ENCODE measurements at regions not wholly inside any gene's neighbourhood (a gene's known extent, or its start where the extent isn't known, plus 50 kb on each side); places are given as distances from the start of the nearest gene placed in this dataset.

DNA sequence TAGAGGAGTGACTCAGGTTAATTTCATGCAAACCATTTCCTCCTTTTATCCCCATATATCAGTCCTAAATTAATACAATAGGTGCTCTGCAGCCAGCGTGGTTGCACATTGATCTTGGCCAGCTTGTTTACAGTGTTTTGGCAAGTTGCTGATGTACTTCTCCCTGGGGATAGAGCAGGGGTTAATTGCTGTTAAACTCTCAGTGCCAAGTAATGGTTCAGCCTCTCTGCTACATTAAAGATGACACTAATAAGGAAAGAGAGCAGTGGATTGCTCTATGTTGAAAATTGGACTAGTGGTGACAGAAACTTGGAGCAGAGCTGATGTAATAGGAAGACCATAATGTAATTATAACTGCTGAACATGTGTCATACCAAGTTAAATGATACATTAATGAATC, 717.5 kb downstream of the RERGL start:
- intact Hi-C loops (cut with DNase I, micrococcal nuclease): no loop called here
- DNase-seq (no peak), ATAC-seq (no peak)

DNA sequence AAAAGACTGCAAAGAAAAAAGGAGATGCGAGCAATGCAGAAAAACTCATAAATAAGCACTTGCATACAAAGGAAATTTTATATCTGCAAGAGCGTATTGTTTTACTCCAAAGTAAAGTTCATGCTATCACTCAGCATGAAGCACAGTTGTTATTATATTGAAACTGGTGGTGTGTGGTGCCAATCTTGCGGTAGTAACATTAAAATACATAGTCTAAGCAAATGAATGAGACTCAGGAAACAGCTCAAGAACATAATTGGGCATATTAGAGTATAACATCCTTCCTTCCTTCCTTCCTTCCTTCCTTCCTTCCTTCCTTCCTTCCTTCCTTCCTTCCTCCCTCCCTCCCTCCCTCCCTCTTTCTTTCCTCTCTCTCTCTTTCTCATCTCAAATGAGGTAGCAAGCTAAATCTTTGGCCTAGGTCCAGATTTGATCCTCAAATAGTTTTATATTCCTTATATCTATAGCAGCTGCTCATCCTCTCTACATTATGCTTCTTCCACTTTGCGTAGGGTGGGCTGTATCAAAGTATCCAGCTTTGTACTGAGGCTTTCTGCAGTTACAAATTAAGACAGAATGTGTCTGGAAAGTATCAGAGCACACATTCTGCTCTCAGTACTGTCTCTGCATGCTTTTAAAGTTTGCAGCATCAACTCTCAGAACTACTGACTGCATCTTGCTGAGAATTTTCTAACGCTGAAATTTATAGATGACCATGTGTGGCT, 718.3 kb downstream of the RERGL start:
- DNase-seq (no peak), ATAC-seq (no peak)
- intact Hi-C loops (cut with DNase I, micrococcal nuclease): no loop called here

DNA sequence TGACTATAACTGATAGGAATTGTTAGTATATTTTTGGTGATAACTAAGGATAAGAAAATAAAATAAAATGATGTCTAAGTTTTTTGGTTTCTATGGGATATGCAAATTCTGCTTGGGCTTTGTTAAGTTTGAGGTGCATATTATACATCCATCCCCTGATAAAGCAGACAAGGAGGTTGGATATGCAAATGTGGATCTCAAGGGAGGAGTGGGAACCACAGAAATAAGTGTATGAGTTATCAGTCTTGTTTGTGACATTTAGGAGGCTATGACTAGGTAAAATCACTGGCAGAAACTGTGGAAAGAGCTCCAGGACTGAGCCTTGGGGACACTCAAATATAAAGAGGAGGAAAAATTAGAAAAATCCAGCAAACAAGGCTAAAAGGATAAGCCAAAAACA, 719.4 kb downstream of the RERGL start:
- DNase-seq (no peak), ATAC-seq (no peak)
- intact Hi-C loops (cut with DNase I, micrococcal nuclease): no loop called here

DNA sequence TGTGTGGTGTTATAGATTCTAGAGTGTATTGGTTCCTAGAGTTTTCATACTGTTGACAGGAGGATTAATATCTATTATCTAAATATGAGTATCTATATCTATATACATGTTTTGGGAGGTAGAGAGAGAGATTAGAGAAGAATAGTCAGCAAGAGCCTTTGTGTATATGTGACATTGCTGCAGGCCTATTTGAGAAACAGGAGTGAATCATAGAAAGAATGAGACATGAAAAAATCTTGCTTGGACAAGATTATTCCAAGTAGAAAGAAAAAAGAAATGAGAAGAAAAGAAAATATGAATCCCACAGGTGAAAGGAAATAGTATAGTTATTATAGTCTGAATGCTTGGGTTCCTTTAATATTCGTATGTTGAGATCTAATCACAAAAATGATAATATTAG, 720.4 kb downstream of the RERGL start:
- no peak for ATAC-seq
- intact Hi-C loops (cut with DNase I, micrococcal nuclease): no loop called here
- no peak for DNase-seq

DNA sequence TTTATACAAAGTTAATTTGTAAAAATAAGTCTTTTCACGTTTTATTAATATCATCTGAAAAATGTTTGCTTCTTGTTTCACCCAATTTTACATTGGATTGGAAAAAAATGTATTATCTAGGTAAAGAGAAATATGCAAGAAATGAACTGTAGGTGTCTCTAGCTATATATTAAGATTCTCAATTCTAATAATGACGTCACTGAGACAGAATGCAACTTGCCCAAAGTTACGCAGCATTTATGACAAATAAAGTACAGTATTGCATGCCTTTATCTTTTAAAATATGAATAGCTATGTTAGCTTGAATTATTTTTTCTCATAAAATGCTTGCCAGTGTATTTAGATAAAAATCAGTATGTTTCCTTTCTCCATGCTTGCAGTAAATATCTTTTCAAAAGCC, 728.8 kb downstream of the RERGL start:
- ATAC-seq (no peak), DNase-seq (no peak)
- intact Hi-C loops (cut with DNase I, micrococcal nuclease): no loop called here

DNA sequence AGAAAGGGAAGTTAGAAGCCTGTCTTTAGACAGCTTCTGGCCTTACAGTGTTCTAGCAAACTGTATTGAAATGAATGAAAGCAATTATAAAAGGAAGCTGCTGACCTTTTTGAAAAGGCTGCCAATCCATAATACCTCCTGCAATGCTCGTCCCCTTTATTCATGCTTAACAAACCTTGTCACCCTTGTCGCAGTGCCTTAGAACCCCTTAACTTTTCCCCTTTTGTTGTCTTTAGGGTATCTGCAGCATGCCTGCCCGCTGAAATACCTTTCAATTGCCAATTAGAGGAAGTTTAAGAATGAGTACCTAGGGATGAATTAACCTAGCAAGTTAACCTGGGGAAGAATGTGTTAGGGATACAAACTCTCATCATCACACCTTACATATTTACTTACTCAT, 731.2 kb downstream of the RERGL start:
- intact Hi-C loops (cut with DNase I, micrococcal nuclease): no loop called here
- DNase-seq: no peak
- ATAC-seq: no peak

DNA sequence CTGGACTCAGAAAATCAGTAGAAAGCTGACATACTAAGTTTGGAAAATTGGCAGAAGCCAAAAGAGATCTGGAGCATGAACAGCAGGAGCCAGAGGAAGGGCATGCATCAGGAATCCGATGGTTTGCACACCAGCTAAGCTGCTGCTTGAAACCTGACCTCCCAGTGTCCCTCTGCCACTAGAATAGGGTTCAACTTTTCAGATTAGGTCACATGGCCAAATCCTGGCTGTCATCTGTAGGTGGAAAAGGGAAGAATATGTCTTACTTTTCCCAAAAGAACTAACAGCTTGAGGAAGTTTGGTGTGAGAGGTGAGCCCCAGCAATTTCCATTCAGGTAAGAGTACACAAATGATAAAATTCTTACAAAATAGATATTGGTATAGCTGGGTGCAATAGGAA, 732.6 kb downstream of the RERGL start:
- DNase-seq (no peak), ATAC-seq (no peak)
- intact Hi-C loops (cut with DNase I, micrococcal nuclease): no loop called here

DNA sequence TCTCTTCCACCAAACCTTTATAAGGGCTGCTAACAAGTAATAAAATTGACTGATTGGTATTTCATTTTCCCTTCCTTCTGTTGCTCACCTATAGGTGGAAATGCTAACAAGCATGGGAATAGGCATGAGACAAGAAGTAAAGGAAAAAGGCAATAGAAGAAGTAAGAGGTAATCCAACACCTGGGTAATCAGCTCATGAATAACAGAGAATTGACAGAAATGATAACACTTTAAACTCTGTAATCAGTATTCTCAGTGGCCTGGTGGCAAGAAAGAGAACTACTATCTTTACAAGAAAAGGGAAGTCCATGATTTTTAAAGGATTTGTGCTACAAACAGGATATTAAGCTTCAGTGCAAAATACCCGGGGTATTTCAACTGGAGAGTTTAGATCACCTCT, 737.8 kb downstream of the RERGL start:
- ATAC-seq: no peak
- intact Hi-C loops (cut with DNase I, micrococcal nuclease): no loop called here
- DNase-seq: no peak

DNA sequence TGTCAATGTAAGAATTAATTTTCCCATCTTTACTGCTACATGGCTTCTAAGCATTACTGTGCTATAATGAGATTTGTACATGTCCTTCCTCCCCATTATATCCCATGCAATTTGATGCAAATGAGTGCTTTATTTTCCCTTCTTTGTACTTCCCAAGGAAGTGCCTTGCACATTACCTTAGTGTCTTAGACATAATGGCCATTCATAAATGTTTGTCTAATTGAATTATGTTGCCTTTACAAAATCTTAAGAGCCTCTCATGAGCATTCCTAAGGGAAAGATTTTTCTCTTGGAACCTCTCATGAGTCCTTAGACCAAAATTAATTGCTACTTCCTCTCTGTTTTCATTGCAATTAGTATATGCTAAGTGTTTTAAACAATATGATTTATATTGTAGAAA, 741.7 kb downstream of the RERGL start:
- no peak for DNase-seq
- no peak for ATAC-seq
- intact Hi-C loops (cut with DNase I, micrococcal nuclease): no loop called here

DNA sequence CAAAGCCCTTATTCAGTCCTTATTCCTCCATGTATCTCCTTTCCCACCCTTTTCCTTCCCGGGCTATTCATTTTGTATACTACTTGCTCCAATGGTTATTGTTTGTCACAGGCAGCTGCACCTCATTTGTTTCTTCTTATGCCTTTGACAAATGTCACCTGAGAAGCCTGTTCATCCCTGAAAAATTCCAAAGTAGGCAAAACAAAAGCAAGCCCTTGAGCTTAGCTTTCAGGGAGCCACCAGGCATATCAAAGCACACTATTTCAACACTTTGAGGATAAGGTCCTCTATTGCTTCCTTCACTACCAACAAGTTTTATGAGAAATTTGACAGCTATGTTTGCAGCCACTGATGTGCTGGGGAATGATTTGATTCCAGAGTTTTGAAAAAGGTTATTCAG, 738.7 kb upstream of the LMO3 start:
- DNase-seq: no peak
- ATAC-seq: no peak
- intact Hi-C loops (cut with DNase I, micrococcal nuclease): no loop called here

DNA sequence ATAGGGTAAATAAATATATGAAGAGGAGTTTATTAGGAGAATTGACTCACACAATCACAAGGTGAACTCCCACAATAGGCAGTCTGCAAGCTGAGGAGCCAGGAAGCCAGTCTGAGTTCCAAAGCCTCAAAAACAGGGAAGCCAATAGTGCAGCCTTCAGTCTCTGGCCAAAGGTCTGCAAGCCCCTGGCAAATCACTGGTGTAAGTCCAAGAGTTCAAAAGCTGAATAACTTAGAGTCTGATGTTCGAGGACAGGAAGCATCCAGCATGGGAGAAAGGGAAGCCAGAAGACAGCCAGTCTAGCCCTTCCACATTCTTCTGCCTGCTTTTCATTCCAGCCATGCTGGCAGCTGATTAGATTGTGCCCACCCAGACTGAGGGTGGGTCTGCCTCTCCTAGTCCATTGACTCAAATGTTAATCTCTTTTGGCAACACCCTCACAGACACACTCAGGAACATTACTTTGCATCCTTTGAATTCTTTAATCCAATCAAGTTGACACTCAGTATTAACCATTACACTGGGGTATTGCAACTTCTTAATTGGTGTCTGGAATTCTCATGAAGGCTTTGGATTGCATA, 736.5 kb upstream of the LMO3 start:
- intact Hi-C loops (cut with DNase I, micrococcal nuclease): no loop called here

DNA sequence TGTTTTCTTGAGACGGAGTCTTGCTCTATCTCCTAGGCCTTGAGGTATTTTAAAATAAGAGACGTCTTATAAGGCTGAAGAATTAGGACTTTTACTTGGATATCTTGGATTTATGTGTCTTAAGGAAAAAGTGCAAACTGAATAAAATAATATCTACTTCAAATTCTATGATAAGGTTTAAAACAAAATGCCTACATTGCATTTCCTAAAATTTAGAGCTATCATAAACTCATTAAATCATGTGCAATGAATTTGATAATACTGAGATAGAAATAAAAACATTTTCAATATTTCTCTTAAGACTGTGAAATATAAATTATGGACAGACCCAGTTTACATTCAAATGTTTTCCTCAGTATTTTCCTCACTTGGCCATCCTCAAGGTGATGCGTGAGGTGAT, 729.5 kb upstream of the LMO3 start:
- DNase-seq (no peak), ATAC-seq (no peak)
- intact Hi-C loops (cut with DNase I, micrococcal nuclease): no loop called here

More for the DNA sequence above, 736.5 kb upstream of the LMO3 start:
- ATAC-seq (no peak), DNase-seq (no peak)

DNA sequence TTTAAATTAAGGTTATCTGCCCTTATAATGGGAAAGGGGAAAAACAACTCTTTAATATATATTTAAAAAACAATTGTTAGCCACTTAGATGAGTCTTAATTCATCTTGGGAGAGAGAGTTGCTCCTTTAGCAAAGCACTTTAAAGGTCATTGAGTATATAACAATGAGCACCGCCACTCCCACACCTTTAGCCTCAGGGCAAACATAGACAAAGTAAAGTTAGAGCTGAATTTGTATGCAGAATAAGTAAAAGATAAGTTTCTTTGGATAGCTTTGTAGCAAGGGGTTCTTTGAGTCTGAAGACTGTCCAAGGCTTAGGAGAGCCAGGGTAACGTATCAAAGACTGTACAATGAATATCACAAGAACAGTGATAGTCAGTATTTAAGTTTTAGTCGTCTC, 728.8 kb upstream of the LMO3 start:
- intact Hi-C loops (cut with DNase I, micrococcal nuclease): no loop called here
- no peak for ATAC-seq
- DNase-seq: no peak

DNA sequence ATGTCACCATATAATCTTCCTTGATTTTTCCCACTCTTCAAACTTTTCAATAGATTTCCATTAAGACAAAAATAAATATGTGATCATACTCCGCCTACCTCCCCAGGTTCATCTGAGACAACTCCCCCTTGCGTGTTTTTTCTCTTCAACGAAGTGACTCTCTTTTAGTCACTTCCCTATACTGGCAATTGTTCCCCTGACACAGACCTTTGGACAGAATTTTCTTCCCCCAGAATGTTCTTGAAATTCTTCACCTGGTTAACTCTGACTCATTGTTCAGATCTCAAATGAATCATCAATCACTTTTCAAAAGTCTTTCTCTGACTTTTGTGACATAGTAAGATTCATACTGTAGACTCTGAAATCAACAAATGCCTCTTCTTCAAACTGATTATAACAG, 727.3 kb upstream of the LMO3 start:
- DNase-seq (no peak), ATAC-seq (no peak)
- intact Hi-C loops (cut with DNase I, micrococcal nuclease): no loop called here

DNA sequence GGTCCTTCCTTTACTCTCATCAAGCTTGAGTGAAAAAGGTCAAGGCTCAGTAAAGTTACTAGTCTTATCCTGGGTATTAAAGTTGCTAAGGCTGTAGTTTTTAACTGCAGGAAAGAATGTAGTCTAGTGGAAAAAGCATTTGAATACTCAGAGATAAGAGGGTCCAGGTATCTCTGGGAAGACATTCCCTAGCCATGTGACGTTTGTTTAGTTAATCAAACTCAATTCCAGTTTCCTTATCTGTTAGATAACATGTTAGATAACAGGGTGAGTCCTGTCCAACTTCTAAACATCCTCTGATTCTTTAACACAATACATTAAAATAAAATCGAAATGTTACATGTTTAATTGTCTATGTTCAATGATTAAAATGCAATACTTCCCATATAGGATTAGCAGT, 720.7 kb upstream of the LMO3 start:
- ATAC-seq (no peak), DNase-seq (no peak)
- intact Hi-C loops (cut with DNase I, micrococcal nuclease): no loop called here

DNA sequence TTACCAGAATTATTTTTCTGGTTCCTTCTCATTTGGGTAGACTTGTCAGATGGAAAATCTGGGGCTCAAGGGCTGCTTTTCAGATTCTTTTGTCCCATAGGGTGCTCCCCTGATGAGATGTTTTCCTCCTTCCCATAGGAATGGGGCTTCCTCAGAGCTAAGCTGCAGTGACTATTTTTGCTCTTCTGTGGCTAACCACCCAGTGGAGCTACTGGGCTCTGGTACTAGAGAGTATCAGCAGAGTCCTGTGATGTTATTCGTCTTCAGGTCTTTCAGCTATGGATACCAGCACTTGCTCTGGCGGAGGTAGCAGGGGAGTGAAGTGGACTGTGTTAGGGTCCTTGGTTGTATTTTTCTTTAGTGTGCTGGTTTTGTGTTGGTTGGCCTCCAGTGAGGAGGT, 716.1 kb upstream of the LMO3 start:
- DNase-seq (no peak), ATAC-seq (no peak)
- intact Hi-C loops (cut with DNase I, micrococcal nuclease): no loop called here

DNA sequence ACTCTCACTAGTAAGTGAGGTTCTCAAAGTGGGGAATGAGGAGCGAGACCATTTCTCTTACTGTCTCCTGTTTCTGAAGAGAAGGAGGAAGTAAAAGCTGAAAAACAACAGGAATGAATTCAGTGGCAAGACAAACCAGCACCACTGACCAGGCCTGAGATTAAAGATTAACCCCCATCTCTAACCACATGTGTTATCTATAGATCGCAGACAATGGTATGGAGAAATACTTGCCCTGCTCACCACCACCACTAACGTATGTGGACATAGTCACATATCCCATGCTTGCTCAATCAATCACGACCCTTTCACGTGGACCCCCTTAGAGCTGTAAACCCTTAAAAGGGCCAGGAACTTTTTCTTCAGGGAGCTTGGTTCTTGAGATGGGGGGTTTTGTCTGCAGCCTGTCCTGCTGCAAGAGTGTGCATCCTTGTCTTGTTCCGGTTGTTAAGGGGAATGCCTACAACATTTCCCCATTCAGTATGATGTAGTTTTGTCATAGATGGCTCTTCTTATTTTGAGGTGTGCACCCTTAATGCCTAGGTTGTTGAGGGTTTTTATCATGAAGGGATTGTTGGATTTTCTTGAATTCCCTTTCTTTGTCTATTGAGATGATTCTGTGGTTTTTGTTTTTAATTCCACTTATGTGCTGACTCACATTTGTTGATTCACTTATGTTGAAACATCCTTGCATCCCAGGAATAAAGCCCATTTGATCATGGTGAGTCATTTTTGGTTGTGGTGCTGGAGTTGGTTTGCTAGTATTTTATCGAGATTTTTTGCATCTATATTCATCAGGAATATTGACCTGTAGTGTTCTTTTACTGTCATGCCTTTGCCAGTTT, 698.8 kb upstream of the LMO3 start:
- no peak for DNase-seq
- intact Hi-C loops (cut with DNase I, micrococcal nuclease): no loop called here
- no peak for ATAC-seq

DNA sequence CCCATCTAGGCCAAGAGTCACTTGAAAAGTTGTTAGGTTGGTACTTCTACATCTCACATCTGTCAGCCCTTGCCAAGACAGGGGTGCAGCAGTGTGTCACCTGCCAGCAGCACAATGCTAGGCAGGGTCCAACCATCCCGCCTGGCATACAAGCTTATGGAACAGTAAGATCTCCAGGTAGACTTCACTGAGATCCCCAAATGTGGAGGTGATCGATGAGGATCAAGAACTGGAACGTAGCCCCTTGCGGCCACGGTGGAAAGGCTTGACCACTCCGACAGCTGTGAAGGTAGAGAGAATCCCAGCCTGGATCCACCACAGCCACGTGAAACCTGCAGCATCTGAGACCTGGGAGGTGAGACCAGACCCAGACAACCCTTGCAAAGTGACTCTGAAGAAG, 696.0 kb upstream of the LMO3 start:
- no peak for ATAC-seq
- intact Hi-C loops (cut with DNase I, micrococcal nuclease): no loop called here
- DNase-seq: no peak

DNA sequence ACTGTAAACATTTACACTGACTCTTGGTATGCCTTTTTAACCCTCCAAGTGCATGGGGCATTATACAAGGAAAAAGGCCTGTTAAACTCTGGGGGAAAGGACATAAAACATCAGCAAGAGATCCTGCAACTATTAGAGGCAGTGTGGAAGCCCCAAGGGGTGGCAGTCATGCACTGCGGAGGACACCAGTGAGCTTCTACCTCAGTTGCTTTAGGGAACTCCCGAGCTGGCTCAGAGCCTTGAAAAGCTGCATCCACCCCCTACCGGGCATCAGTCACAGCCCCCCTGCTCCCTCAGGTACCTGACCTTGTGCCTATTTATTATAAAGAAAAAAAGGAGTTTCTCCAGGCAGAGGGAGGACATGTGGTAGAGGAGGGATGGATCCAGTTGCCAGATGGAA, 695.6 kb upstream of the LMO3 start:
- DNase-seq: no peak
- ATAC-seq: no peak
- intact Hi-C loops (cut with DNase I, micrococcal nuclease): no loop called here

DNA sequence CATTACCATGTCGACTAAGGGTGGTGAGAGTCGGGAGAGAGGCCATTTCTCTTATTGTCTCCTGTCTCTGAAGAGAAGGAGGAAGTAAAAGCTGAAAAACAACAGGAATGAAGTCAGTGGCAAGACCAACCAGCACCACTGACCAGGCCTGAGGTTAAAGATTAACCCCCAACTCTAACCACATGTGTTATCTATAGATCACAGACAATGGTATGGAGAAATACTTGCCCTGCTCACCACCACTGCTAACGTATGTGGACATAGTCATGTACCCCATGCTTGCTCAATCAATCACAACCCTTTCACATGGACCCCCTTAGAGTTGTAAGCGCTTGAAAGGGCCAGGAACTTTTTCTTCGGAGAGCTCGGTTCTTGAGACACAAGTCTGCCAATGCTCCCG, 690.9 kb upstream of the LMO3 start:
- no peak for DNase-seq
- intact Hi-C loops (cut with DNase I, micrococcal nuclease): no loop called here
- no peak for ATAC-seq
